CD4-positive, alpha-beta T cell treated with Interleukin-4 for 1 hour (primary cell): ENCODE measurements at regions not wholly inside any gene's neighbourhood (a gene's known extent, or its start where the extent isn't known, plus 50 kb on each side); places are given as distances from the start of the nearest gene placed in this dataset.
"Not testable (repeated sequence)": the region's sequence is repeated elsewhere in the genome, so short reads cannot be mapped to it uniquely, and the experiment has no call there.

Experiments
- DNase-seq, 2 donors: peaks; one replicate each; pipeline ENCODE4 v3.0.0-alpha.2; 2020 to 2022

DNA sequence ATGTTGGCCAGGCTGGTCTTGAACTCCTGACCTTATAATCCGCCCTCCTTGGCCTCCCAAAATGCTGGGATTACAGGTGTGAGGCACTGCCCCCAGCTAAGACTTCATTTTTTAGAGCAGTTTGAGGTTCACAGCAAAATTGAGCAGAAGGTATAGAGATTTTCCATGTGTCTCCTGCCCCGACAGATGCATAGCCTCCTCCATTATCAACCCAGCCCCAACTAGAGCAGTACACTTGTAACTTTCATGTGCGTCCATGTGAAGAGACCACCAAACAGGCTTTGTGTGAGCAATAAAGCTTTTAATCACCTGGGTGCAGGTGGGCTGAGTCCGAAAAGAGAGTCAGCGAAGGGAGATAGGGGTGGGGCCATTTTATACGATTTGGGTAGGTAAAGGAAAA is 179.1 kb downstream of the CD83 start:
- not testable (repeated sequence) for DNase-seq

DNA sequence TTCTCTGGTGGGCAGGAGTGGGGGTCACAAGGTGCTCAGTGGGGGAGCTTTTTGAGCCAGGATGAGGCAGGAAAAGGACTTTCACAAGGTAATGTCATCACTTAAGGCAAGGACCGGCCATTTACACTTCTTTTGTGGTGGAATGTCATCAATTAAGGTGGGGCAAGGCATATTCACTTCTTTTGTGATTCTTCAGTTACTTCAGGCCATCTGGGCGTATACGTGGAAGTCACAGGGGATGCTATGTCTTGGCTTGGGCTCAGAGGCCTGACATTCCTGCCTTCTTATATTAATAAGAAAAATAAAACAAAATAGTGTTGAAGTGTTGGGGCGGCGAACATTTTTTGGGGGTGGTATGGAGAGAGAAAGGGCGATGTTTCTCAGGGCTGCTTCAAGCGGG is 179.5 kb downstream of the CD83 start:
- not testable (repeated sequence) for DNase-seq

DNA sequence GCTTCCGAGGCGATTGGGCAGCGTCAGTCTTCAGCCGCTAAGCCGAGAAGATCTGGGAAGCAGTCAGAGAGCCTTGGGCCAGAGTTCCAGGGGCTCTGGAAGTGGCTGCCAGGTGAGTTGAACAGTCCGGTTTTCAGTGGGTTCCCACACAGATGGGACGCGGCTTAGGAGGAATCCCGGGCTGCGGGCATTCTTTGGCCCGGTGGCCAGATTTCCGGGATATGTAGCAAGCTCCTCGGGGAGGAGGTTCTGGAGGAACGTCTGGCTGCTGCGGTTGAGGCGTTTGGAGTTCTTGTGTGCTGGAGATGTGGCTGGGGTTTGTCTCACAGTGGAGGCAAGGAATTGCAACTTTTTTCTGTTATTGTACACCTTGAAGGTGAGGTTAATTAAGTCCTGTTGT is 182.6 kb downstream of the CD83 start:
- DNase-seq = not testable (repeated sequence)

DNA sequence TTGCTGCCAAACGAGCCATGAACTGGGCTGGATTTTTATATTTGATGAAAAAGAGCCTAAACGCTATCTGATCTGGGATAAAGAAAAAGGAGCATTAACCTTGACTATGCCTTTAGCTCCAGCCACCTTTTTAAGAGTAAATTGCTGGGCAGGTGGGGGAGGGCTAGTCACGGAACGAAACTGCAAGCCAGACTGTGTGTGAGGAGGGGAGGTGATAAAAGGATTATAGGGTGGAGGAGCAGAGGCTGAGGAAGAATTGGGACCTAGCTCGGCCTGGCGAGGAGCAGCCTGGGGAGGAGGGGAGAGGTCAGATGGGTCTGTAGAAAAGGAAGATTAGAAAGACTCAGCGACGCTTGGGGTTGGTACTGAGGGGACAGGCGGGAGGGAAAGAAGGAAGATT is 183.1 kb downstream of the CD83 start:
- not testable (repeated sequence) for DNase-seq

DNA sequence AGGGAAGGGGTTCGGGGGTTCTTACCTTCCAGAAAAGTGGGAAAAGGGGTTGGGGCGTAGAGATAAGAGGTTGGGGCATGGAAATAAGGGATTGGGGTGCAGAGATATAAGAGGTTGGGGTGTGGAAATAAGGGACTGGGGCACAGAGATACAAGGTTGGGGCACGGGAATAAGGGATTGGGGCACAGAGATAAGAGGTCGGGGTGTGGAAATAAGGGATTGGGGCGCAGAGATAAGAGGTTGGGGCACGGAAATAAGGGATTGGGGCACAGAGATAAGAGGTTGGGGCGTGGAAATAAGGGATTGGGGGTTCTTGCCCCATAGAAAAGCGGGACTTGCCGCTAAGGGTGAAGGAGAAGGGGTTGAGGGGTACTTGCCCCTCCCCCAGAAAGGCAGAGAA is 183.9 kb downstream of the CD83 start:
- DNase-seq = not testable (repeated sequence)

DNA sequence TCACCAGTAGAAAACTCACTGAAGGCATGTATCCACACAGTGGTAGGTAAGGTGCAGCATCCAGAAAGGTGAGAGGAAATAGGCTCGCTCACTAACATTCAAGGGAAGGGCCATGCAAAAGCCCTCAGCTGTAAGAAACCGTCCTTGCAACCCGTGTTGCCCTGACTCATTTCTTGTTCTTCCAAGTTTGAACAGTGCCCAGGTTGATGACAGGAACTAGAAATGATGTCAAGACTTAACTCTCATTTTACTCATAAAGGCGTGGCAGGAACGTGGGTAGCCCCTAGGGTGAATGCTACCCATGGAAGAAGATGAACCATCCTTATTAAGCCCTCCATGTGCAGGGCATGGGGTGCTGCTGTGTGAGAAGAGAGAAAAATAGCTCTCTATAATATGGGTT is 187.6 kb downstream of the CD83 start:
- no peak for DNase-seq

DNA sequence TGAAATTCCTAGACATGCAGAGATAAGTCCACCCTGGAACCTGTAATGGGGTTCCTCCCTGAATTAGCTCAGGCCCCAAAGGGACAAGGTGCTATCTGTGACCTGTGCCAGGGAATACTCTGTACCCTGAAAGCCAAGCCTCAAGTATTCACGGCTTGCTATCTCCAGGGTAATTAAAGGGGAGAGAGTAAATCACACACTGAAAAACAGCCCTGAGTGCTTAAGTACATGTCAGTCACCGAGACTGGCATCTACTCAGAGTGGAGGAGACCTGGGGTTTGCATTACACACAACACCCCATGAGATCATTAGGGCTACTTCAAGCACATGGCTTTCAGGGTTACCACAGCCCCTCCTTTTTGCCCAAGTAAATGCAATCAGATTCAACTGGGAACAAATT is 188.1 kb downstream of the CD83 start:
- no peak for DNase-seq

DNA sequence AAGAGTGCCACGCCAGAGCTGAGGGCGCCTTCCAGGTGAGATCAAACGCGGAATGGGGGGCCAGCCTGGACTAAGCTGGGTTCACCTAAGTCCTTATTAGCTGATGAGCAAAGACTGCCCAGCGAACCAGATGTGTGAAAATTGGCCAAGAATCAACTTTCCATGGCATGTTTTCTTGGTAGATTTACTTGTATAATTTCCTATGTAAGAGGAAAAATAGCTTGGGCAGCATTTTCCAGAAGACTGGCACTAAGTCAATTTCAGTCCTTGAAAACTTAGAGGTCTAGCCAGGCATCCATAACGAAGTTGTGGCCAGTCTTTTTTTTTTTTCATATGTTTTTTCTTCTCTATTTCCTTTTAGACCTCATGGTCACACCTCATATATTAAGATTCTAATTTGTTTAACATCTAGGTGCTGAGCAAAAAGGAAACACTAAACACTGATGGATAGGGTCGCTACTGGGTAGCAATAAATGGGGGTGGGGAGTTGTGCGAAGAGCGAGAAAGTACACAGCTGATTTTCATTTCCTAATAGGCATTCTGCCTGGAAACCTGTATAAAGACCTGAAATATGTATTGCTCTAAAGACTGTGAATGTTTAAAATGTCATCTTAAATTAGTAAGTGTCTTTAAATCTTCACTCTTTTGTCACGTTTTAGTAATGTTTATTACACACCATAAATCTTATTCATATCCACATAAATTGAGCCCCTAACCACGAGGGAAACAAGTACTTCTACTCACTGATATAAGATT is 188.8 kb downstream of the CD83 start:
- no peak for DNase-seq

DNA sequence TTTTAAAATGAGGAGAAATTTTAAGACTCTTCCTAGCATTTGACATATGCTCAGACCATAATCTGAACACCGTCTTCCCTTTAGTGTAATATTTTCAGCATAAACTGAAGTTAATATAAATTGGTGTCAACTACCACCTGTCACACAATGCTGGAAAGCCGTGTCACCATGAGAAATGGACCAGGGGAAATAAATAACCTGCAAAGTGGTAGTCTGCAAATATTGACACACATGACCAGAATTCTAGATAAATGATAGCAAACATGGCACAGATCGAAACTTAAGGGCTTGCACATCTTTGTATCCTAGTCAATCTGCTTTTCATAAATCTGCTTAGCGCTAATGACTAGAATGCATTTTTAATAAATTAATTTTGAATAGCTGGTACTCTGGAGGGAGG is 191.9 kb downstream of the CD83 start:
- DNase-seq = no peak

DNA sequence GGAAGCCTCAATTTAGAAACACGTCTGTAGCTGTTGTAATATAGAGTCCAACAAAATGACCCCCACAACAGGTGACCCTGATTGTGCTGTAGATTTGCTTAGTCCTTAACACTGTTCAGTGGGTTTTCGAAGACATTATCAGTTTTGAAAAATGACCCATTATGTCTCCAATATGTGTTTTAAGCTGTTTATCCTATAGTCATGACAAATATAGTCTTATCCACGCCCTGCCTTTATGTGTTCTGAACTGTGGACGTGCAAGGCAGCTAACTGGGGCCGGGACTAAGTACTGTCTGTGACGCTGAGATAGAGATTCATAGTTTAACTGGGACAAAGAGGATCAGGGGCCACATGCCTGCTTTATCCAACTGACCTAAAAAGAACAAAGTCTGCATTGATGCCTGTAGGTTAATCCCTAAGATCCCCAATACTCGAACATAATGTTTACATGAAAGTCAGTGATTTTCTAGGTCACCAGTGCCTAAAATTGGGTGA is 192.4 kb downstream of the CD83 start:
- no peak for DNase-seq

DNA sequence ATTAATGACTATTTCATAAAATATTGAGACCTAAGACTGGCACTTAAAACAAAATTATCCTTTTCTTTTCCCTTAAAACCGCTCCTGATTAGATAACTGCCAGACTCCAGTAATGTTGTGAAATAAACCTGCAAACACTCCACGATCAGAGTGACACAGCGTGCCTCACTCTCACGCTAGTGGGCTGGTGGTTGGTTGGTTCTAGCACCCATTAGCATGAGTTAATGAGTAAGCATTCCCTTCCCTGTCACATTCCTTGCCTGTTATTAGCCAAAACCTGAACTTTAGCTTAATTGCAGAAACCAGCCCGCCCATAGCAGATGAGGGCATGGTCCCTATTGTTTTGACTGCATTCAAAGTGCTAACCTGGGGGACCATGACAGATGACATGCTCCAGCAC is 193.4 kb downstream of the CD83 start:
- no peak for DNase-seq

DNA sequence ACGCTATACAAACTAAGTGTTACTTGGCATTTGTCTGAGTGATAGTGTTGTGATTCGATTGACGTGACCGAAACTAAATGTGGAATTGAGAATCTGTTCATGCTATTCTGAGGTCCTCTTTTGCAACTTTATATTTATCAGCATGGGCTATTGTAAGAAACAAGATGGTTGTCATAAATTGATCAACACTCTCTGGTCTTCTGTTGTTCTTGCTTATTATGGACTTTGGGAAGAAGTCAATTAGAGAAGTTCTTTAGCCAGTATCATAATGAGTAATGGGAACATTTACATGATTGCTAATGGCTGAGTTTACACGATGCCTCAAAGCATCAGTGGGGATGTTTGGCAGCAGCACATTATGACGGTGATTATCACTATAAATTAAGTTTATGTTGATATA is 195.0 kb downstream of the CD83 start:
- no peak for DNase-seq

DNA sequence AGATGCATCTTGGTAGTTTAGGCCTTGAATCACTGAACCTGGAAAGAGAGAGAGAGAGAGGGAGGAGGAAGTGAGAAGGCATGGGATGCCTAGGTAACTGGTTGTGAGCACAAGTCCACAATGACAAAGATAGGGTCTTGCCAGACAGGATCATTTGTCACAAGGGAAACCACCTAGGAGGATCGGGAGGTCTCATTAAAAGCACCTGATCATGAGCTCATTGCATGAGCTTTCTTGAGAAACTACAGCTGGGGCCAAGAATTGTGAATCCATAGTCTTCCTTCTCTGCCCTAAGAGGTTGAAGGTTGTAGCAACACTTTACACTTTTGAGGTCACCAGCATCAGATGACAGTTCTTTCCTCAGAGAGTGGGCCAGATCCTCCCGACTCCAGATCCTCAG is 195.7 kb downstream of the CD83 start:
- no peak for DNase-seq

DNA sequence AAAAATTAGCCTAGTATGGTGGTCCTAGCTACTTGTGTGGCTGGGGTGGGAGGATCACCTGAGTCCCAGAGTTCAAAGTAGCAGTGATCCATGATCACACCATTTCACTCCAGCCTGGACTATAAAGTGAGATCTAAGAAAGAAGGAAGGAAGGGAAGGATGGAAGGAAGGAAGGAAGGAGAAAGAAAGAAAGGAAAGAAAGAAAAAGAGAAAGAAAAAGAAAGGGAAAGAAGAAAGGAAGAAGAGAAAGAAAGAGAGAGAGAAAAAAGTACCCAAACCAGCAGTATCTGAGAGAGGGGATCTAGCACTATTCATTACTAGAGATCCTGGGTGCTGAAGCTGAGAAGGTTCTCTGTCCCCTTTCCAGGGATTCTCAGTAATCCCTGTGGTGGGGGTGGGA is 197.8 kb downstream of the CD83 start:
- DNase-seq = no peak

DNA sequence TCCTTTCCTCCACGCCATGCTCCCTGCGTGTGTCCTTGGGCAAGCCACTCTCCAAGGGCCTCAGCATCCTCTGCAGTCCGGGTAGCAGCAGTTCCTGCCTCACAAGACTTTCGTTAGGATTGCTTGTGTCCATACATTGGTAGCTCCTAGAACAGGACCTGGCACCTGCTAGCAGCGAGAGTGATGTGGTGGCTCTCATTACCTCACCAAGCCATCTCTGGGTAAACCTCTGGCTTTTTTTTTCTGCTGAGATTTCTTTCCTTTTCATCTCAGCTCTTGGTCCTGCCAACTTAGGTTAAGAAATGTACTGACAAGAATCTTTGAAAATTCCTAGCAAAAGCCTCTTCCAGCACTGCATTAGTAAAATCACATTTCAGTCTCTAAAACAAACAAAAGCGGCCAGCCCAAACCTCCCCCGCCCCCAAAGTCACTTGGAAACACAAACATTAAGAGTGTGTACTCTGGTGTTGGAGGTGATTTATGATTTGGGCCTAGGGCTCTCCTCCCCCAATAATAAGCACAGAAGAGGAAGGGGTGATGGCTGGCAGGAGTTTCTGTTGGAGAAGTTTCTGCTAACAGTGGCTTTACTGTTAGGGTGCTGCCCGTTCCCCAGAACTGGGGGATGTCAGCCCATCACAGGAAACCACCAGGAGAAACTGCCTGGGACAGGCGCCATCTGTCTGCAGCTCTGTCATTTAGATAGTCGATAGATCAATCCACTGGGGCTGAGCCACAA is 199.2 kb downstream of the CD83 start:
- no peak for DNase-seq

DNA sequence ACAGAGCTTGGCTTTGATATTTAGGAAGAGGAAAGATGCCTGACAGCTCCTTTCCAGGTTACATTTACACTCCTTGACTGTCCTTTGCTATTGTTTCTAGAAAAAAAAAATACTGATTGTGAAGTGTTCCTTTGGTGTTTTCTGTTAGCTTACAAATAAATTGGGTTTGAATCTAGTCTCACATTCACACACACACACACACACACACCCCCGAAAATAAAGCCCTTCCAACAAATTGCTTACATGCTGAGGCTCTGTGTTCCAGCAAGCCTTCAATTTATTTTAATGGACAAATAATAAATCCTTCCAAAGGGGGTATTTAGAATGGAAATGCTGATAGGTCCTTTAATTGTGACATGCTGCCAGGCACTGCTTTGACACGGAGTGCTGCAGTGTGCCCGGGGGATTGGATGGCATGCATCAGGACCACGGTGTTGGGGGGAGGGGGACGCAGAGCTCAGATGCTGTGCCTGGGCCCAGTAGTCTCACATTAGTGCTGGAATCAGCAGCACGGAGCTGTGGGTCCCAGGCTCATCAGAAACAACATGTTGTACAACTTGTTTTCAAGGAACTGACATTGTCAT is 199.9 kb downstream of the CD83 start:
- no peak for DNase-seq

DNA sequence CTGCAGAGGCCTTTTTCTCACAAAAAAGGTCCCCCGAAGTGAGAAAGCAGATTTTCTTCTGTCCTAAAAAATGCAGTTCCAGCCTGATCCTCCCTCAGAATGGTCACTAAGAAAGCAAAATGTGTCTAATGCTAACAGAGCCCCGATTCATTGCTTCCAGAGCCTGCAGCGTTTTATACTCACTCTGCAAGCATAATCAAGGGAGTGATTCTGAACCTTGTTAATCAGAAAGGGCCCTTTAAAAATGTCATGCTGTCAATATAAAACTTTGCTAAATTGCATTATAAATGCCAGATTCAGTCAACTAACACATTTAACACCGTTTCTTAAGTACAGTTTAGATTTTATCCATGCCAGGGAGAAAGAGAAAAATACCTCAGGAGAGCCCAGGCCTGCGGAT is 202.8 kb downstream of the CD83 start:
- no peak for DNase-seq

DNA sequence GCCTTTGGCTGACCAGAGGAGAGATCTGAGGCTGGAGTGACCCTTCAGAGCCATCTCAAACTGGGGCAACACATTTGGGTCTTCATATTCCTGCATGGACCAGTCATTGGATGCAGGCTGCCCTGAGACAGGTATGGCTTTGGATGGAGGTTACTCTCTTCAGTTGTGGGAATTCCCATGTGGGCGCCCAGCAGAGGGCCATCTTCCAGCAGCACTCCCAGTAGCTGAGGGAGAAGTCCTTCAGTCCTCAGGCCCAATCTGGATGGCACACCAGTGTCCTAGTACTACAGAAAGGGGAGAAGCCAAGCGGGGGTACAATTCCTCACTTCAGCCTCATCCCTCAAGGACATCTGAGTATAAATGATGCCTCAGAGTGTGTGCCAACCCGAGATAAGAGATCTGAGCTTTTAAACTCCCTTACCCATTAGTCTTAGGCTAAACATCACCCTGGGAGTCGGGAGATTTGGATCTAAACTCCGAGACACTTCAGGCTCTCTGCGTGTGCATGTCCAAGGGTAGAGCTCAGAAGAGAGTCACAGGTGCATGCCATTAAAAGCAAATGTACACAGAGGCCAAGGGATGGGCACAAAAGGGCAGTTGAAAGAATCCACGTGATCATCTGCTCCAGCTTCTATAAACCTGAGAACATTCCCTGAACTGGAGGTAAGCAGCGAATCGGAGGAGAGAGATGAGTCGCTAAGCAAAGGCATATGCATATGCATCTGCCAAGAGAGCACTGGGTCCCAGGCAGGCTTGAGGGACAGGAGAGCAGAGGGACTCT is 204.6 kb downstream of the CD83 start:
- DNase-seq = no peak

DNA sequence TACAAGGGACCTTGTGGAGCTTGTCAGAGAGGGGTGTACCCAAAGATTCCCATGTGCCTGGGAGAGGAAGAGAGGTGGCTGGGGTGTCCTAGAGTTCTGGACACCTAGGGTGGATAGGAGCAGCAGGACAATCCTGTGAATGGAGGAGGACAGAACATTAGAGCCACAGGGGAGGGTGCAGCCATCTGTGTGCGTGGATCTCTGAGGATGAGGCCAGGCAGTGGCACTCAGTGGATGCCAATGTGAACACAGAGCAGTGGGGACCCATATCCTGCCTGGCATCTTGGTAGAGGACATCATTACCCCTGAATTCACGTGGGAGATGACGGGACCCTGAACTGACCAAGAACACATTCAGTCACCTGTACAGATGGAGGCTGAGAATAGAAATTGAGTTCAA is 205.3 kb downstream of the CD83 start:
- no peak for DNase-seq

DNA sequence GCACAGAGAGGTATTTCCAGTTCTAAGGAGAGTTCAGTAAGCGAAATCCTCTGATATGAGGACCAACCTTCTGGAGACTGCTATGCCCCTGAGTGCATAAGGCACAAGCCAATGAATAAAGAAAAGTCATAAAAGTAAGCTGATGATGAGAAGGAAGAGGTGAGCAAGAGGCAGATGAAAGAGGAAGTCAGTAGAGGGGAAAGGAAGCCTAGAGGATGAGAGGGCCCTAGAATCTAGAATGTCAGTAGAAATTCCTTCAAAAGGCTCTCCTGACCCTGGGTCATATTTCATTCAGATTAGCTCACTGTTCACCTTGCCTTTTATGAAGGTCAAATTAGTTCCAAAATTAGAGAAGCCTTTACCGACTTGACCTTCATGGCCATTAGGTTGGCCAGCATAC is 209.2 kb downstream of the CD83 start:
- DNase-seq = no peak

DNA sequence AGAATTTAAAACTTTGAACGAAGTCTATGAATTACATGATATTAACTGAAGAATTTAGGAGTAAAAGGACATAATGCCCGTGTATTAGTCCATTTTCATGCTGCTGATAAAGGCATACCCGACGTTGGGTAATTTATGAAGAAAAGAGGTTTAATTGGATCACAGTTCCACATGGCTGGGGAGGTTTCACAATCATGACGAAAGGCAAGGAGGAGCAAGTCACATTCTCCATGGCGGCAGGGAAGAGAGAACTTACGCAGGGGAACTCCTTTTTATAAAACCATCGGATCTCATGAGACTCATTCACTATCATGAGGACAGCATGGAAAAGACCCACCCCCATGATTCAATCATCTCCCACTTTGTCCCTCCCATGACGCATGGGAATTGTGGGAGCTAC is 210.6 kb downstream of the CD83 start:
- no peak for DNase-seq

DNA sequence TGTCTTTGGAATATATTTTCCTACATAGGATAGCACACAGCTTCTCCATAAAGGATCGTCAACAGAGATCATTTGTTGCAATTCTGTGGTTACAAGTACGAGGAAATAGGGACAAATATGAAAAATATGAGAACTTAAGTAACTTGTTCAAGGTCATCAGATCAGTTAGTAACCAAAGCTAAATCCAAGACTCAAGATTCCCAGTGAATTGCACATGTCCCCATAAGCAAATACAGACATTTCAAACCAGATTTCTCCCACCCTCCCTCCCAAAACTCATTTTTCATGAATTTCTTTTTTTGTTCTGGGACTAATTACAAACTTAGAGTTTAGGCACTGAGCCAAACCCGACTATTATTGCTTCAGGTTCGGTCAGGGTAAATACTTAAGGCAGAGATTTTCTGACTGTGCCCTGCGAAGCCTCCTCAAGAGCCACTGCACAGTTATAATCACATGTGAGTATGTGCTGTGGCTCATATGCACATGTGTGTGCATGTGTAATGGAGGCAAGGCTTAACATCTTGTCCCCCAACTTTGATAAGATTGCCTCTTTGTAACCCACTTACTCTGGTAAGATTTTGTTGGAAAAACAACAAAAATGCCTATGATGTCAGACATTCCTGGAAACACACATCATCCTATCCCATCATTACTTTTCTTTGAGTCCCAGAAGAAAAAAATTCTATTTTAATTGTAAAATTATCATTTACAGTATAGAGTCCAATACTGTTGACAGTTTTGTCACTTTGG is 216.2 kb downstream of the CD83 start:
- no peak for DNase-seq

DNA sequence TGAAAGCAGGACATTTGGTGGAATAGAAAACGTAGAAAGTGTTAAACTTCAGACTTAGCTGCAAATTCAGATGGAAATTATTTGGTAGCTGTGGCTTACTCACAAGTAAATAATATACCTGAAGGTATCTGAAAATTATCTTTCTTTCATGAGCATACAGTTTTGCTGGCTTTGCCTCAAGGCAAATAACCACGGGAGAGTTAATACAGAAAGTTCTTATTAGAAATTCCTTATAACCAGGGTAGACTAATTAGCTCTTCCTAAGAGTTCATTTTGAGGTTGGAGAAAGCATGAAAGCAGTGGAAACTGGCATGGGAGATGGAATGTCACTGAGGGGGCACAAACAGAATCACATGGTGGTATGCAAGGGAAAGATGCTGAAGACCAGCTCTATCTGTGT is 217.5 kb downstream of the CD83 start:
- no peak for DNase-seq
